K562 (cell line): ENCODE measurements at regions not wholly inside any gene's neighbourhood (a gene's known extent, or its start where the extent isn't known, plus 50 kb on each side); places are given as distances from the start of the nearest gene placed in this dataset.

Experiments used
- ATAC-seq: fragments of 200-7000 bp; cut with Tn5 transposase; 3 replicates; pipeline ENCODE4 v1.9.1; 2020; ENCODE audit warnings: moderate library complexity
- BruUV-seq: library from RNA; stranded (reverse); fragments of 400-500 nt; replicated peaks from 2 replicates; lab custom pipeline; 2021; lab: Mats Ljungman, UMichigan
- CTCF ChIA-PET: fragments of 300-600 bp; formaldehyde crosslinking; extraction: SDS; loops from one replicate; lab custom pipeline; 2021; ENCODE audit warnings: low intra/inter-chr PET ratio; lab: Yijun Ruan, JAX
- POLR2A ChIA-PET: fragments of 300-600, 350-650 bp; sonication (Branson Sonifier 250); formaldehyde crosslinking; extraction: SDS; loops from one replicate; lab custom pipeline; 2021; ENCODE audit warnings: antibody characterized with exemption, inconsistent platforms; lab: Yijun Ruan, JAX
- DNase-seq, 4 experiments: peaks; one replicate each; pipeline versions ENCODE4 v3.0.0 to v3.0.0-alpha.2; 2011 to 2018; ENCODE audit warnings: low spot score in 3 of 4, mixed read lengths in 3 of 4; ENCODE audit errors: extremely low read depth in 1 of 4
- FAIRE-seq: peaks from 2 replicates; lab custom pipeline; 2011; peaks lifted over from hg19 to GRCh38; lab: Jason Lieb, UNC
- H2AFZ ChIP-seq: 2 replicates; pipeline ENCODE4 v1.6.0; 2011; ENCODE audit warnings: low read depth, low read length, control low read depth, inconsistent platforms
- H3K27ac ChIP-seq: fragments of 200-600 bp; 3 replicates; pipeline ENCODE4 v1.8.0; 2011; ENCODE audit warnings: low read depth, mild to moderate bottlenecking, control low read depth, inconsistent platforms, low read length, moderate library complexity, mixed read lengths; ENCODE audit errors: extremely low read depth
- H3K27me3 ChIP-seq, 2 experiments: fragments of 300-600 bp in 1 of 2; 2 replicates in 1 of 2; 3 replicates in 1 of 2; pipeline versions ENCODE4 v1.6.0 to v1.8.0; 2011; ENCODE audit warnings: inconsistent platforms in 2 of 2, low read length in 2 of 2, mild to moderate bottlenecking in 1 of 2, mixed read lengths in 1 of 2, moderate library complexity in 1 of 2; ENCODE audit not compliant: control insufficient read depth in 2 of 2, insufficient read depth in 2 of 2
- H3K36me3 ChIP-seq: fragments of 300-600 bp; 3 replicates; pipeline ENCODE4 v1.8.0; 2011; ENCODE audit warnings: mild to moderate bottlenecking, low read length, inconsistent platforms; ENCODE audit not compliant: control insufficient read depth, insufficient read depth
- H3K4me1 ChIP-seq, 2 experiments: fragments of 200-600 bp in 1 of 2; replicated peaks in 1 of 2; 2 replicates in 1 of 2; 3 replicates in 1 of 2; pipeline versions ENCODE4 v1.5.1 to v1.8.0; 2011; ENCODE audit warnings: inconsistent platforms in 2 of 2, low read length in 2 of 2, mild to moderate bottlenecking in 1 of 2, mixed read lengths in 1 of 2, moderate library complexity in 1 of 2; ENCODE audit not compliant: control insufficient read depth in 2 of 2, insufficient read depth in 2 of 2
- H3K4me2 ChIP-seq: 2 replicates; pipeline ENCODE4 v1.6.1; 2011; ENCODE audit warnings: low read length, control low read depth, inconsistent platforms, mixed read lengths; ENCODE audit not compliant: insufficient read depth
- H3K4me3 ChIP-seq: fragments of 200-600 bp; sonication (generic), shearing (Covaris generic); 2 replicates; pipeline ENCODE4 v1.5.1; 2016; ENCODE audit warnings: control low read depth, inconsistent platforms
- H3K79me2 ChIP-seq: fragments of 200-600 bp; 3 replicates; pipeline ENCODE4 v1.8.0; 2011; ENCODE audit warnings: low read length, inconsistent platforms; ENCODE audit not compliant: control insufficient read depth, insufficient read depth
- H3K9ac ChIP-seq, 2 experiments: 2 replicates each; pipeline versions ENCODE4 v1.6.0 to v1.6.1; 2011; ENCODE audit warnings: low read depth in 2 of 2, low read length in 2 of 2, control low read depth in 1 of 2, inconsistent platforms in 1 of 2, mild to moderate bottlenecking in 1 of 2, mixed read lengths in 1 of 2; ENCODE audit not compliant: insufficient read depth in 1 of 2
- H3K9me1 ChIP-seq: one replicate; pipeline ENCODE4 v1.6.0; 2011; ENCODE audit warnings: inconsistent platforms, mild to moderate bottlenecking, low read length, moderate library complexity; ENCODE audit not compliant: control insufficient read depth, insufficient read depth
- H3K9me3 ChIP-seq: replicated peaks from 2 replicates; pipeline ENCODE4 v1.5.1; 2011; ENCODE audit warnings: low read depth, low read length, inconsistent platforms; ENCODE audit not compliant: control insufficient read depth, insufficient read depth
- H4K20me1 ChIP-seq: replicated peaks from 2 replicates; pipeline ENCODE4 v1.6.1; 2011; ENCODE audit warnings: low read length, inconsistent platforms, mixed read lengths; ENCODE audit not compliant: control insufficient read depth, insufficient read depth
- ARNT ChIP-seq, 2 experiments: fragments of 450-650 bp; IDR thresholded peaks; 2 replicates each; pipeline ENCODE4 v1.6.1; 2016; ENCODE audit warnings: mild to moderate bottlenecking in 1 of 2
- C11orf30 ChIP-seq: fragments of 450-650 bp; IDR thresholded peaks from 2 replicates; pipeline ENCODE4 v1.6.1; 2016; ENCODE audit warnings: low read depth, mild to moderate bottlenecking
- CHD4 ChIP-seq: fragments of 200-600 bp; sonication (generic); IDR thresholded peaks from 3 replicates; pipeline ENCODE4 v1.6.1; 2012; ENCODE audit warnings: low read depth, mild to moderate bottlenecking, mixed read lengths, low read length, inconsistent platforms; ENCODE audit not compliant: insufficient read depth, insufficient replicate concordance, poor library complexity, severe bottlenecking
- EWSR1 ChIP-seq: fragments of 450-650 bp; IDR thresholded peaks from 2 replicates; pipeline ENCODE4 v1.6.1; 2018; ENCODE audit warnings: borderline replicate concordance, mild to moderate bottlenecking, low read depth, moderate library complexity; ENCODE audit not compliant: partially characterized antibody
- GTF2B ChIP-seq: IDR thresholded peaks from 2 replicates; pipeline ENCODE4 v1.6.1; 2011; ENCODE audit not compliant: insufficient read length; ENCODE audit errors: extremely low read depth
- HDAC6 ChIP-seq: IDR thresholded peaks from 2 replicates; pipeline ENCODE4 v1.6.1; 2012; ENCODE audit warnings: low read depth, mild to moderate bottlenecking, control low read depth, inconsistent platforms, low read length, moderate library complexity
- MAFG ChIP-seq: fragments of 450-650 bp; conservative IDR thresholded peaks from 2 replicates; pipeline ENCODE4 v1.6.1; 2016; ENCODE audit warnings: missing genetic modification characterization, missing compliant biosample characterization
- MYC ChIP-seq, 2 experiments: fragments of 250-450 bp in 1 of 2; sonication (Bioruptor Pico) in 1 of 2; IDR thresholded peaks; 2 replicates each; pipeline versions ENCODE4 v1.5.1 to v1.6.1; 2012 to 2021; ENCODE audit warnings: low read depth in 2 of 2, borderline replicate concordance in 1 of 2, improper control_type of control experiment in 1 of 2, low read length in 1 of 2, mild to moderate bottlenecking in 1 of 2, moderate library complexity in 1 of 2
- RERE ChIP-seq: sonication (generic); formaldehyde crosslinking; IDR thresholded peaks from 2 replicates; pipeline ENCODE4 v1.8.0; 2023; ENCODE audit warnings: missing genetic modification reagents, mild to moderate bottlenecking, borderline replicate concordance
- ZNF174 ChIP-seq: fragments of 250-450 bp; sonication (Bioruptor Pico); IDR thresholded peaks from 2 replicates; pipeline ENCODE4 v1.4.0; 2020; ENCODE audit warnings: mild to moderate bottlenecking
- ZNF316 ChIP-seq: fragments of 450-650 bp; IDR thresholded peaks from 2 replicates; pipeline ENCODE4 v1.6.1; 2016
- ZNF347 ChIP-seq: fragments of 450-650 bp; formaldehyde crosslinking; IDR thresholded peaks from 2 replicates; pipeline ENCODE4 v1.4.0; 2020; ENCODE audit warnings: low read depth, mild to moderate bottlenecking, moderate library complexity
- WGBS: fragments of 100-300 bp; shearing (Covaris generic); methylation state at CpG from one replicate; pipeline ENCODE4 v1.1.6; 2016; ENCODE audit warnings: low coverage, mixed read lengths; ENCODE audit not compliant: insufficient coverage; ENCODE audit errors: missing lambda C conversion rate; 5-methylcytosine and 5-hydroxymethylcytosine counted together
- in situ Hi-C: fragments of 300-500 bp; cut with MboI; formaldehyde crosslinking; loops from 4 replicates; pipeline ENCODE4 v1.15.0; 2018; ENCODE audit warnings: inconsistent platforms, mixed read lengths
- intact Hi-C: fragments of 100-400 bp; cut with micrococcal nuclease; formaldehyde crosslinking; loops from 2 replicates; pipeline ENCODE4 v1.14.2; 2022

GRCh38 chr7:131083781-131084180 lies 243.9 kb upstream of the MKLN1 start:
- no peak for ATAC-seq
- no peaks in the 10 kb centered on the region for H3K36me3 ChIP-seq

More at GRCh38 chr7:131083781-131084180, 243.9 kb upstream of the MKLN1 start:
- Histone ChIP-seq H3K9me3 (no peaks in the 10 kb centered on the region), H3K4me3 (no peak overlapping the region), H3K79me2 (no peaks in the 10 kb centered on the region), H4K20me1 (no peaks in the 10 kb centered on the region), H3K4me2 (no peak overlapping the region), H2AFZ (no peak overlapping the region), H3K9ac (no peak overlapping the region), H3K9me1 (no peaks in the 10 kb centered on the region), H3K27me3 (no peaks in the 10 kb centered on the region), H3K4me1 (no peaks in the 10 kb centered on the region), H3K27ac (no peak overlapping the region)
- WGBS, result 8% methylated on average over 1 of the region's 1 CpG
- POLR2A ChIA-PET, result no interaction called here
- DNase-seq (no peak), FAIRE-seq (no peak)
- CTCF ChIA-PET, result no interaction called here
- BruUV-seq, result no TSS peak
- in situ Hi-C loops (no loop called here), intact Hi-C loops (no loop called here)
- TF ChIP-seq CHD4 (no peak), EWSR1 (no peak), ZNF174 (CRISPR knock-in tag) (no peak), ARNT (IDR thresholded peaks at IDR 0.05) (no peak), RERE (CRISPR knock-in tag) (no peak), MAFG (0 out of 2 replicates have a peak, but pooled peaks have one; percentile 11), ZNF316 (peak; percentile 81), C11orf30 (peak; percentile 70), MYC (IDR thresholded peaks at IDR 0.05; ENCODE audit: low read depth, low read length) (no peak), MYC (CRISPR knock-in tag; IDR thresholded peaks at IDR 0.05; ENCODE audit: borderline replicate concordance, low read depth) (no peak), HDAC6 (no peak), GTF2B (no peak), ZNF347 (CRISPR knock-in tag) (no peak)
